ENCODE measurements at regions not wholly inside any gene's neighbourhood (a gene's known extent, or its start where the extent isn't known, plus 50 kb on each side); places are given as distances from the start of the nearest gene placed in this dataset.

- Histone ChIP-seq H3K27me3 (no peaks in the 10 kb centered on the region), H3K36me3 (no peaks in the 10 kb centered on the region), H3K27ac (no peak overlapping the region), H3K4me3 (no peak overlapping the region), H3K4me1 (no peaks in the 10 kb centered on the region), H3K9me3 (peaks cover 10 to 18% (median 15%) of the 10 kb centered on the region in 4 donors)
- no peak for ATAC-seq (ENCODE audit: low FRiP score in 2 of 2)
- 63 to 68% methylated on average over 4 of the region's 4 CpGs for WGBS, 2 donors
- TF ChIP-seq POLR2A (IDR thresholded peaks at IDR 0.05), result no peak
- no peak for TF ChIP-seq EP300 (IDR thresholded peaks at IDR 0.05)
- no peak for DNase-seq
Measured at GRCh38 chr18:10081492-10081891, 167.7 kb downstream of the VAPA start.

GRCh38 chr18:10085416-10085815 is 171.6 kb downstream of the VAPA start:
- ATAC-seq (ENCODE audit: low FRiP score in 2 of 2), result no peak
- WGBS, 2 donors, result 83 to 84% methylated on average over 4 of the region's 4 CpGs
- DNase-seq, result no peak
- no peaks in the 10 kb centered on the region for H3K4me1 ChIP-seq
- no peak for TF ChIP-seq EP300 (IDR thresholded peaks at IDR 0.05)
- TF ChIP-seq POLR2A (IDR thresholded peaks at IDR 0.05), result no peak
- no peak for TF ChIP-seq CTCF (IDR thresholded peaks at IDR 0.05)
- TF ChIP-seq POLR2AphosphoS5 (IDR thresholded peaks at IDR 0.05), result no peak
- H3K27ac ChIP-seq, result no peak overlapping the region
- no peaks in the 10 kb centered on the region for H3K27me3 ChIP-seq
- no peak overlapping the region for H3K4me3 ChIP-seq
- H3K36me3 ChIP-seq, result no peaks in the 10 kb centered on the region
- peaks cover 10 to 18% (median 15%) of the 10 kb centered on the region in 4 donors for H3K9me3 ChIP-seq

DNA sequence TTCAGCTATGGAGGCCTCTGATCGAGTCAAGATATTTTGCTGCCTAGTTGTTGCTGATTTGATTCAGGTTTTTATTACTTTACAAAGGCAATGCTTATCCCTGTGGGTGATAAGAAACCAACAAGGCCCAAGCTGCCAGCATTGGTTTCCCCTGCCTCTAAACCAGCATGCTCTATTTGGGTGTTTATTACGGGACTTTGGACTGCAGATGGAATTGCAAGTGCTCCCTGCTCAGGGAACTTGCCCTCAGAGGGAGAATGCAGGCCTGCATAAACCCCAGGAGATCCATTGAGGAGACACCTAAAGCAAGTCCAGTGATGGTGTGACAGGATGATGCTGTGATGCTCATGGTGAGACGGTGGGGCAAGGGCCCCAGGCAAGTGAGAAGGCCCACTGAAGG is 172.1 kb downstream of the VAPA start:
- TF ChIP-seq POLR2A (IDR thresholded peaks at IDR 0.05) (no peak), POLR2AphosphoS5 (IDR thresholded peaks at IDR 0.05) (no peak), EP300 (IDR thresholded peaks at IDR 0.05) (no peak), CTCF (IDR thresholded peaks at IDR 0.05) (no peak)
- DNase-seq, result no peak
- Histone ChIP-seq H3K36me3 (no peaks in the 10 kb centered on the region), H3K4me1 (no peaks in the 10 kb centered on the region), H3K9me3 (peaks cover 10 to 18% (median 15%) of the 10 kb centered on the region in 4 donors), H3K4me3 (no peak overlapping the region), H3K27me3 (no peaks in the 10 kb centered on the region), H3K27ac (no peak overlapping the region)
- WGBS, 2 donors, result 80 to 93% methylated on average over 3 of the region's 3 CpGs
- ATAC-seq (ENCODE audit: low FRiP score in 2 of 2), result no peak

DNA sequence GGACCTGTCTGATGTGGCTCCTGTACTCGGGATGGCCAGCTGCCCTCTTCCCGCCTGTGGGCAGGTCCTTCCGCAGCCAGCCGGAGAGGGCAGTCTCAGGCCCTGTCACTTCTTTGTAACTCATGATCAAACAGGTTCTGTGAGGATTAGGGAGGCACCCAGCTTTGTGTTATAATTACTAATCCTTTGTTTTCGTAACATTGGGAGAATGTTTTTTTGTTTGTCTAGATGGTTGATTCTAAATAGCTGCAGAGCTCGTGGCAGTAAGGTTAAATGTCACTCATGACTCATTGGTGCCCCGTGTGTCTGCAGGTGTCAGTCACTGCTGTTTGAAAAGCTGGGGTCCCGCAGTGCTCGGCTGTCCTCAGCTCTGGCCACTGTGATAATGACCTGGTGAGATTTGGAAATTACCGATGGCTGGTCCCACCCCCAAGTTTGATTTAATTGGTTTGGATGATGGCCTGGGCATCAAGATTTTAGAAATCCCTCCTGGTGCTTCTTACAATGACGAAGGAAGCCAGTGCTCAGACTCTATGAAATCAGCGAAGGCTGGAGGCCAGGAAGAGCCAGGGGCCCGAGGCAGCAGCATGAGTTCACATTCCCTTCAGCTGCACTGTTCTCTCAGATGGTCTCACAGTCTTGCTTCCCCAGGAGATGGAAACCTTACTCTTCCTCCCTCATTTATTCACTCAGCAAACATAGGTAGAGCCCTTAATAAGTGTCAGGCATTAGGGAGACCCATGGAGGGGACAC is 172.8 kb downstream of the VAPA start:
- no peak for DNase-seq
- WGBS, 2 donors, result 84 to 88% methylated on average over 13 of the region's 13 CpGs
- Histone ChIP-seq H3K27me3 (no peaks in the 10 kb centered on the region), H3K27ac (no peak overlapping the region), H3K9me3 (peaks cover 10 to 18% (median 15%) of the 10 kb centered on the region in 4 donors), H3K36me3 (no peaks in the 10 kb centered on the region), H3K4me1 (no peaks in the 10 kb centered on the region), H3K4me3 (no peak overlapping the region)
- no peak for ATAC-seq (ENCODE audit: low FRiP score in 2 of 2)
- TF ChIP-seq CTCF (IDR thresholded peaks at IDR 0.05) (no peak), POLR2A (IDR thresholded peaks at IDR 0.05) (no peak), POLR2AphosphoS5 (IDR thresholded peaks at IDR 0.05) (no peak), EP300 (IDR thresholded peaks at IDR 0.05) (no peak)

DNA sequence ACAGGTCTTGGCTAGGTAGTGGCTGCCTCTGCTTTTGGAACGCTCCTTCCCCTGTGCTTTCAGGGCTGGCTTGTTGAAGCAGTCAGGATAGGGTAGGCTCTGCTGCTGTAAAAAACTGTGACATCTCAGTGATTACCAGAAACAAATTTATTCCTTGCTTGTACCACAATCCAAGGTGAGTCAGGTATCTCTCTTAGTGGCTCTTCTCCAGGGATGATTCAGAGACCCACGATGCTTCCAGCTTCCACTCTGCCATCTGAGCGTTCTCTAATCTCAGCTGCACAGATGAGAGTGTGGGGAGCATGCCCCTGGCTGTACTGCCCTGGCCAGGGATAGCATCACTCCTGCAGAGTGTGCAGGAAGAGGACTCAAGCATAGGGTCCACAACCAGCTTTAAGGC is 174.9 kb downstream of the VAPA start:
- H3K9me3 ChIP-seq, result peaks cover 0 to 4% (median 1%) of the 10 kb centered on the region in 4 donors
- no peak overlapping the region for H3K4me3 ChIP-seq
- H3K27ac ChIP-seq, result no peak overlapping the region
- no peak for TF ChIP-seq CTCF (IDR thresholded peaks at IDR 0.05)
- no peak for TF ChIP-seq POLR2AphosphoS5 (IDR thresholded peaks at IDR 0.05)
- no peak for TF ChIP-seq POLR2A (IDR thresholded peaks at IDR 0.05)
- no peak for TF ChIP-seq EP300 (IDR thresholded peaks at IDR 0.05)
- no peaks in the 10 kb centered on the region for H3K4me1 ChIP-seq
- no peaks in the 10 kb centered on the region for H3K27me3 ChIP-seq
- no peaks in the 10 kb centered on the region for H3K36me3 ChIP-seq
- WGBS, 2 donors, result 85 to 96% methylated on average over 3 of the region's 3 CpGs
- ATAC-seq (ENCODE audit: low FRiP score in 2 of 2), result no peak
- DNase-seq, result no peak
